A673 (cell line): ENCODE measurements at regions not wholly inside any gene's neighbourhood (a gene's known extent, or its start where the extent isn't known, plus 50 kb on each side); places are given as distances from the start of the nearest gene placed in this dataset.

ENCODE experiments used
- EZH2 ChIP-seq: fragments of 200-600 bp; sonication (generic); IDR thresholded peaks from 2 replicates; pipeline ENCODE4 v1.6.1; 2017; ENCODE audit warnings: borderline replicate concordance, low read depth, mild to moderate bottlenecking, mixed read lengths, antibody characterized with exemption, low read length; ENCODE audit not compliant: poor library complexity, severe bottlenecking
- TF ChIP-seq, protein P1 (sequence below): fragments of 300-800, 200-600 bp; sonication (generic); conservative IDR thresholded peaks from 2 replicates; pipeline ENCODE4 v1.5.1; 2017; ENCODE audit warnings: low read depth, mild to moderate bottlenecking, antibody characterized with exemption, low read length, moderate library complexity, mixed read lengths

- TF ChIP-seq, protein P1, sequence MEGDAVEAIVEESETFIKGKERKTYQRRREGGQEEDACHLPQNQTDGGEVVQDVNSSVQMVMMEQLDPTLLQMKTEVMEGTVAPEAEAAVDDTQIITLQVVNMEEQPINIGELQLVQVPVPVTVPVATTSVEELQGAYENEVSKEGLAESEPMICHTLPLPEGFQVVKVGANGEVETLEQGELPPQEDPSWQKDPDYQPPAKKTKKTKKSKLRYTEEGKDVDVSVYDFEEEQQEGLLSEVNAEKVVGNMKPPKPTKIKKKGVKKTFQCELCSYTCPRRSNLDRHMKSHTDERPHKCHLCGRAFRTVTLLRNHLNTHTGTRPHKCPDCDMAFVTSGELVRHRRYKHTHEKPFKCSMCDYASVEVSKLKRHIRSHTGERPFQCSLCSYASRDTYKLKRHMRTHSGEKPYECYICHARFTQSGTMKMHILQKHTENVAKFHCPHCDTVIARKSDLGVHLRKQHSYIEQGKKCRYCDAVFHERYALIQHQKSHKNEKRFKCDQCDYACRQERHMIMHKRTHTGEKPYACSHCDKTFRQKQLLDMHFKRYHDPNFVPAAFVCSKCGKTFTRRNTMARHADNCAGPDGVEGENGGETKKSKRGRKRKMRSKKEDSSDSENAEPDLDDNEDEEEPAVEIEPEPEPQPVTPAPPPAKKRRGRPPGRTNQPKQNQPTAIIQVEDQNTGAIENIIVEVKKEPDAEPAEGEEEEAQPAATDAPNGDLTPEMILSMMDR, result no peak
- TF ChIP-seq EZH2, result no peak
These were observed 51.1 kb upstream of the ACADM start for GRCh38 chr1:75673399-75673798.
